Neural cell (in vitro differentiated cells): ENCODE measurements at regions not wholly inside any gene's neighbourhood (a gene's known extent, or its start where the extent isn't known, plus 50 kb on each side); places are given as distances from the start of the nearest gene placed in this dataset.

ENCODE experiments used
- MXI1 ChIP-seq: fragments of 450-650 bp; conservative IDR thresholded peaks from 2 replicates; pipeline ENCODE4 v1.6.1; 2014; ENCODE audit warnings: antibody characterized with exemption, mild to moderate bottlenecking; ENCODE audit not compliant: poor library complexity, severe bottlenecking
- POLR2AphosphoS5 ChIP-seq: IDR thresholded peaks from 2 replicates; pipeline ENCODE4 v1.6.1; 2012
- TF ChIP-seq, protein P1 (sequence below): fragments of 450-650 bp; IDR thresholded peaks from 2 replicates; pipeline ENCODE4 v1.5.1; 2014; ENCODE audit warnings: antibody characterized with exemption, mild to moderate bottlenecking, moderate library complexity; ENCODE audit not compliant: poor library complexity, severe bottlenecking

DNA sequence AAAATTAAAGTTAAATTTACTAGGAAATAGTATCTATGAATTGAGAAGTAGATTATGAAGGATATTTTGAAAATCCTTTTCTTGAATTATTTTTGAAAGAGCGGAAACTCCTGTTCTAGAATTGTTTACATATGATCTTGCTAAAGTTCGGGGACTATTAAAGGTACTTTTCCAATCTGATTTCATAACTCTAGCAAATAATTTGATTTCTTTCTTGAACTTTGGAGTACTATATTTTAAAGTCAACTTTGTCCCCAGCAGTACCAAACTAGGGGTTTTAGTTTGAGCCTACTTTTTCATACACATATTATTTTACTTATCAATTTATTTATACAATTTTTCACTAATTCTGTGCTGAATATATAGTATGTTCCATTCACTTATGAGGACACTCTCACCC, 364.7 kb downstream of the FSIP2 start:
- TF ChIP-seq, protein P1, sequence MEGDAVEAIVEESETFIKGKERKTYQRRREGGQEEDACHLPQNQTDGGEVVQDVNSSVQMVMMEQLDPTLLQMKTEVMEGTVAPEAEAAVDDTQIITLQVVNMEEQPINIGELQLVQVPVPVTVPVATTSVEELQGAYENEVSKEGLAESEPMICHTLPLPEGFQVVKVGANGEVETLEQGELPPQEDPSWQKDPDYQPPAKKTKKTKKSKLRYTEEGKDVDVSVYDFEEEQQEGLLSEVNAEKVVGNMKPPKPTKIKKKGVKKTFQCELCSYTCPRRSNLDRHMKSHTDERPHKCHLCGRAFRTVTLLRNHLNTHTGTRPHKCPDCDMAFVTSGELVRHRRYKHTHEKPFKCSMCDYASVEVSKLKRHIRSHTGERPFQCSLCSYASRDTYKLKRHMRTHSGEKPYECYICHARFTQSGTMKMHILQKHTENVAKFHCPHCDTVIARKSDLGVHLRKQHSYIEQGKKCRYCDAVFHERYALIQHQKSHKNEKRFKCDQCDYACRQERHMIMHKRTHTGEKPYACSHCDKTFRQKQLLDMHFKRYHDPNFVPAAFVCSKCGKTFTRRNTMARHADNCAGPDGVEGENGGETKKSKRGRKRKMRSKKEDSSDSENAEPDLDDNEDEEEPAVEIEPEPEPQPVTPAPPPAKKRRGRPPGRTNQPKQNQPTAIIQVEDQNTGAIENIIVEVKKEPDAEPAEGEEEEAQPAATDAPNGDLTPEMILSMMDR, result no peak
- TF ChIP-seq POLR2AphosphoS5 (no peak), MXI1 (no peak)
